Breast epithelium (tissue), 3 donors: ENCODE measurements at regions not wholly inside any gene's neighbourhood (a gene's known extent, or its start where the extent isn't known, plus 50 kb on each side); places are given as distances from the start of the nearest gene placed in this dataset.

Source experiments
- CTCF ChIP-seq, 3 donors: fragments of 450-650 bp; IDR thresholded peaks; one replicate each; pipeline ENCODE4 v1.5.1; 2016 to 2017; ENCODE audit warnings: antibody characterized with exemption in 3 of 3, mild to moderate bottlenecking in 3 of 3, moderate library complexity in 3 of 3
- POLR2A ChIP-seq: fragments of 450-650 bp; IDR thresholded peaks from one replicate; pipeline ENCODE4 v1.6.1; 2016; ENCODE audit warnings: antibody characterized with exemption, mild to moderate bottlenecking, moderate library complexity
- POLR2AphosphoS5 ChIP-seq, 3 donors: sonication (generic); formaldehyde crosslinking; IDR thresholded peaks; one replicate each; pipeline ENCODE4 v1.6.1; 2017; ENCODE audit warnings: antibody characterized with exemption in 3 of 3

GRCh38 chr5:74138721-74139120 is 501.8 kb downstream of the ENC1 start:
- TF ChIP-seq POLR2A (no peak), CTCF (IDR thresholded peaks at IDR 0.05) (no peak), POLR2AphosphoS5 (IDR thresholded peaks at IDR 0.05) (no peak)
